ENCODE measurements at regions not wholly inside any gene's neighbourhood (a gene's known extent, or its start where the extent isn't known, plus 50 kb on each side); places are given as distances from the start of the nearest gene placed in this dataset.

DNA sequence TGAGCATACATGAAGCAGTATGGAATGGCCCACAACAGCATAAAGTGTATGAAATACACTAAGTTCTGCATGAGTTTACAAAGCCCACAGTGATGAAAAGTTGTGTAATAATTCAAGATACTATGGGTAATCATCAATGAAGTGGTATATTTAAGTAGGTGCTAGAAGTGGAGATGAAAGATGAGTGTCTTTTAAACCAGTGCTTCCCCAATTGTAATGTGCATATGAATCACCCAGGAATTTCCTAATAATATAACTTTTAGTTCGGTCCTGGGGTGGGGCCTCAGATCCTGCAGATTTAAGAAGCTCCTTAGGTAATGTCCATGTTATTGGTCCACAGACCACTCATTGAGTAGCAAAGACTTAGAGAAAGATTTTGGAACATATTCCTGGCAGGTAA is 184.9 kb downstream of the DUSP10 start:
- no peaks in the 10 kb centered on the region for H3K9me3 ChIP-seq
- H3K27ac ChIP-seq = no peak overlapping the region
- TF ChIP-seq, protein P1, sequence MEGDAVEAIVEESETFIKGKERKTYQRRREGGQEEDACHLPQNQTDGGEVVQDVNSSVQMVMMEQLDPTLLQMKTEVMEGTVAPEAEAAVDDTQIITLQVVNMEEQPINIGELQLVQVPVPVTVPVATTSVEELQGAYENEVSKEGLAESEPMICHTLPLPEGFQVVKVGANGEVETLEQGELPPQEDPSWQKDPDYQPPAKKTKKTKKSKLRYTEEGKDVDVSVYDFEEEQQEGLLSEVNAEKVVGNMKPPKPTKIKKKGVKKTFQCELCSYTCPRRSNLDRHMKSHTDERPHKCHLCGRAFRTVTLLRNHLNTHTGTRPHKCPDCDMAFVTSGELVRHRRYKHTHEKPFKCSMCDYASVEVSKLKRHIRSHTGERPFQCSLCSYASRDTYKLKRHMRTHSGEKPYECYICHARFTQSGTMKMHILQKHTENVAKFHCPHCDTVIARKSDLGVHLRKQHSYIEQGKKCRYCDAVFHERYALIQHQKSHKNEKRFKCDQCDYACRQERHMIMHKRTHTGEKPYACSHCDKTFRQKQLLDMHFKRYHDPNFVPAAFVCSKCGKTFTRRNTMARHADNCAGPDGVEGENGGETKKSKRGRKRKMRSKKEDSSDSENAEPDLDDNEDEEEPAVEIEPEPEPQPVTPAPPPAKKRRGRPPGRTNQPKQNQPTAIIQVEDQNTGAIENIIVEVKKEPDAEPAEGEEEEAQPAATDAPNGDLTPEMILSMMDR (IDR thresholded peaks at IDR 0.05) = no peak
- DNase-seq (ENCODE audit: low spot score) = no peak
- H3K4me1 ChIP-seq = no peaks in the 10 kb centered on the region
- no peaks in the 10 kb centered on the region for H3K27me3 ChIP-seq
- no peaks in the 10 kb centered on the region for H3K36me3 ChIP-seq
- no peak overlapping the region for H3K4me3 ChIP-seq

DNA sequence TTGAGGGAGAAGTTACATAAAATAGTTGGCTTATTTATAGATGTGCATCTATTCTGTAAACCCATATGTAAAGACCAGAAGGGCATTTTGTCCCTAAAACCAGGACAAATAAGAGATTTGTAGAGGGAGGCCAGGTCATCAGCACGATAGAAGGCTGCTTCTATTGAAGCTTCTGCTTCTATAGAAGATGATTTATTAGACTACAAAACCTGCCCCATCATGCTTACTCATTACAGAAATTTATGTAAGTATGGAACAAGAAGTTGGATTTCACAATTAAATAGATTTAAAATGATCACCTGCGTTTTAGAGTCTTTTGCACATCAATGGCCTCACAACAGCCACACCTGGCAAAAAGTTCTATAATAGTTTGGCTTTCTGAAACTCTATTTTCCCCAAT is 183.5 kb downstream of the DUSP10 start:
- no peaks in the 10 kb centered on the region for H3K36me3 ChIP-seq
- no peak overlapping the region for H3K27ac ChIP-seq
- H3K4me3 ChIP-seq = no peak overlapping the region
- TF ChIP-seq, protein P1 (IDR thresholded peaks at IDR 0.05) = no peak
- H3K9me3 ChIP-seq = no peaks in the 10 kb centered on the region
- no peak for DNase-seq (ENCODE audit: low spot score)
- no peaks in the 10 kb centered on the region for H3K27me3 ChIP-seq
- no peaks in the 10 kb centered on the region for H3K4me1 ChIP-seq

DNA sequence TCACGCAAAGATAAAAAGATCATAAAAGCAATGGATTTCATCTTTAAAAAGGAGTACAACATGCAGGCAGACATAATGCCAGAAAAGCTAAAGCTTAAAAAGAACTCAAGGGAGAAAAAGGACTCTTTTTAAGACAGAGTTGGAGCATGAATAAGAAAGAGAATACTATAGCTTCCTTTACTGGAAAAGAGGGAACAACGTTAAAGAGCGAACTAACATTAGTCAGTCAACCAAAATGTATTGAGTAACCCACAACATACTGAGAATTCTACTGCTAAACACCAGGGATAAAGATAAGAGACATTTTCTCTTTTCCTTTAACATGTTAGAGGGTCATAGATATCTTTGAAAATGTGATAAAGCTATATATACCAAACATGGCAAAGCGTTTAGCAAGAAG is 182.0 kb downstream of the DUSP10 start:
- TF ChIP-seq, protein P1 (IDR thresholded peaks at IDR 0.05) = no peak
- Histone ChIP-seq H3K4me3 (no peak overlapping the region), H3K27ac (no peak overlapping the region), H3K36me3 (no peaks in the 10 kb centered on the region), H3K9me3 (no peaks in the 10 kb centered on the region), H3K27me3 (no peaks in the 10 kb centered on the region), H3K4me1 (no peaks in the 10 kb centered on the region)
- no peak for DNase-seq (ENCODE audit: low spot score)

DNA sequence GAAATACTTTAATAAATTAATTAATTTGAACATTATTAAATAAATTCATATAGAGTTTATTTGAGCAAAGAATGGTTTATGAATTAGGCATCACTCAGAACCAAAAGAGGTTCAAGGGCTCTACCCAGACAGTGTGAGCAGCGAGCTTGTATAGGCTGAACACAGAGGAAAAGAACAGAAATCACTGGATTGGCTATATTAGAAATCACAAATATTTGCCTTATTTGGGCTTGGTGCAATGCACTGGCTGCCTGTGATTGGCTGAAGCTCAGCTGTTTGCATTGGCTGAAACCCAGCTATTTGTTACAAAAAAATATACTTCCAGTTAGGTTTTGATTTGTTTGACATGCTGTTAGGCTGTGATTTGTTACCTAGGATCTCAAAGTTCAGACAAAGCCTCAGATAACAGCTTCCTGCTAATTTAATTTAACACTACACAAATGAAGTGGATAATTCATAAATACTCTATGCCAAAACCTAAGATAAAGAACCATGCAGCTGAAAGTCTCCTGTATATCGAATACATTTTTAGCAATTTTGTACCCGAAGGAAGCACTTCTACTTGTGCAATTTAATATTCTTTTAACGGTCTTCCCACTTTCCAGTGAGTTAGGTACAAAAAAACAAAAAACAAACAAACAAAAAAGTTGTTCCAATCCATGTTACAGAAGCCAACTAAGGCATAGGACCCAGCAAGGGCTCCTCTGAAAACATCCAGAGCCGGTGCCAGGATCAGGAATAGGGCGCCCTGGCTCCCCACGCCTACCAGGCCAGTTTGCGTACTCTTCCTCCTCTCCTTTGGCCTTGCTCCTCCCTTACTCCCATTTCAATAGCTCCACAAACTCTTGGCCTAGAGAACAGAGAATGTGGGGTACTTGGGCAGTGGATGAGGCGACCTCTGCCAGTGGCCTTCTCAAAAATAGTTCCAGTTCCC is 179.1 kb downstream of the DUSP10 start:
- Histone ChIP-seq H3K36me3 (no peaks in the 10 kb centered on the region), H3K27me3 (no peaks in the 10 kb centered on the region), H3K4me1 (peaks cover 0 to 21% of the 10 kb centered on the region in 2 donors), H3K9me3 (no peaks in the 10 kb centered on the region), H3K27ac (no peak overlapping the region), H3K4me3 (no peak overlapping the region)
- no peak for DNase-seq (ENCODE audit: low spot score)
- TF ChIP-seq, protein P1 (IDR thresholded peaks at IDR 0.05) = no peak

DNA sequence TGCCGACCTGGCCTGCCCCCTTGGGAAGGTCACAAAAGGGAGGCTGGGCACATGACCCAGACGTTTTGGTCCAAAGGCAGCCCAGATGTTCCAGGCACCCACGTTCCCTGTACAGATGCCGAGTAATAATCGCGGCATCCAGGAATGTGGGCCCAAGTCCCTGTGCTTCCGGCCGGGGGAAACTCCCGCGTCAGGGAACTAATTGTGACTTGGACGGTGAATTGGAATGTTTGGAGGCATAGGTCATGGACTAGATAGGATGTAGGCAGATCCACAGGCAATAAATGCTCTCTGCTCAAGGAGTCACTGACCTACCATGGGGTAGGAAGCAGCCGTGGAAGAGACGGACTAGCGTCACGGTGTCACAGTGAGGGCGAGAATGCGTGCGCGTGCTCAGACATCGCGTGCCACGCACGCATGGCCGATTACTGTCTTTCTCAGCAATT is 178.4 kb downstream of the DUSP10 start:
- Histone ChIP-seq H3K27me3 (no peaks in the 10 kb centered on the region), H3K36me3 (no peaks in the 10 kb centered on the region), H3K4me1 (peaks cover 0 to 26% of the 10 kb centered on the region in 2 donors), H3K4me3 (no peak overlapping the region), H3K9me3 (no peaks in the 10 kb centered on the region), H3K27ac (no peak overlapping the region)
- DNase-seq (ENCODE audit: low spot score) = no peak
- TF ChIP-seq, protein P1 (IDR thresholded peaks at IDR 0.05) = no peak
